Suppressor macrophage treated with lipopolysaccharide for 1 hour (primary cell): ENCODE measurements at regions not wholly inside any gene's neighbourhood (a gene's known extent, or its start where the extent isn't known, plus 50 kb on each side); places are given as distances from the start of the nearest gene placed in this dataset.

Experiments used
- DNase-seq, 3 donors: peaks; one replicate each; pipeline ENCODE4 v3.0.0-alpha.2; 2020 to 2022

- no peak for DNase-seq
These were observed 243.9 kb upstream of the VCX3A start for GRCh38 chrX:6778544-6779503.

- no peak for DNase-seq
These were observed 242.5 kb upstream of the VCX3A start for GRCh38 chrX:6777238-6778002.

GRCh38 chrX:6770936-6771335 is 236.0 kb upstream of the VCX3A start:
- no peak for DNase-seq

GRCh38 chrX:6768881-6769280 is 234.0 kb upstream of the VCX3A start:
- no peak for DNase-seq

GRCh38 chrX:6761251-6761650 is 226.3 kb upstream of the VCX3A start:
- DNase-seq = no peak

- DNase-seq = no peak
These were observed 224.9 kb upstream of the VCX3A start for GRCh38 chrX:6759655-6760375.

GRCh38 chrX:6758234-6758633 is 223.3 kb upstream of the VCX3A start:
- no peak for DNase-seq

- DNase-seq = no peak
These were observed 222.7 kb upstream of the VCX3A start for GRCh38 chrX:6757631-6758030.

GRCh38 chrX:6748595-6748994 is 213.7 kb upstream of the VCX3A start:
- no peak for DNase-seq

- DNase-seq = no peak
These were observed 203.9 kb upstream of the VCX3A start for GRCh38 chrX:6738518-6739470.

GRCh38 chrX:6734844-6735634 is 200.1 kb upstream of the VCX3A start:
- DNase-seq = no peak

GRCh38 chrX:6732101-6732500 is 197.2 kb upstream of the VCX3A start:
- no peak for DNase-seq

GRCh38 chrX:6729626-6730025 is 194.7 kb upstream of the VCX3A start:
- DNase-seq = no peak

- no peak for DNase-seq
These were observed 183.8 kb upstream of the VCX3A start for GRCh38 chrX:6718766-6719165.

- DNase-seq = no peak
These were observed 173.9 kb upstream of the VCX3A start for GRCh38 chrX:6708676-6709380.

- DNase-seq = no peak
These were observed 173.1 kb upstream of the VCX3A start for GRCh38 chrX:6708041-6708440.

- DNase-seq = no peak
These were observed 172.6 kb upstream of the VCX3A start for GRCh38 chrX:6707497-6707896.

GRCh38 chrX:6701085-6701484 is 166.2 kb upstream of the VCX3A start:
- DNase-seq = no peak

- no peak for DNase-seq
These were observed 160.8 kb upstream of the VCX3A start for GRCh38 chrX:6695717-6696116.

GRCh38 chrX:6694977-6695376 is 160.1 kb upstream of the VCX3A start:
- DNase-seq = no peak

- DNase-seq = no peak
These were observed 159.3 kb upstream of the VCX3A start for GRCh38 chrX:6694221-6694620.
